ENCODE measurements at regions not wholly inside any gene's neighbourhood (a gene's known extent, or its start where the extent isn't known, plus 50 kb on each side); places are given as distances from the start of the nearest gene placed in this dataset.

- TF ChIP-seq CTCF (IDR thresholded peaks at IDR 0.05; ENCODE audit: extremely low read depth in 1 of 2, insufficient read depth in 1 of 2, low read depth in 1 of 2, low read length in 2 of 2) (no peak), EZH2 (IDR thresholded peaks at IDR 0.05; ENCODE audit: borderline replicate concordance, low read depth, low read length, severe bottlenecking) (no peak)
Measured at GRCh38 chr11:21909145-21909544, 283.7 kb upstream of the ANO5 start.

All from endothelial cell of umbilical vein (primary cell).